IPS-20b (cell line): ENCODE measurements at regions not wholly inside any gene's neighbourhood (a gene's known extent, or its start where the extent isn't known, plus 50 kb on each side); places are given as distances from the start of the nearest gene placed in this dataset.

Source experiments
- H3K27ac ChIP-seq: one replicate; pipeline ENCODE4 v1.5.1; 2013; ENCODE audit warnings: low read length
- H3K27me3 ChIP-seq: 2 replicates; pipeline ENCODE4 v1.6.1; 2013; ENCODE audit warnings: mild to moderate bottlenecking, low read length, inconsistent platforms; ENCODE audit not compliant: insufficient read depth
- H3K36me3 ChIP-seq: 2 replicates; pipeline ENCODE4 v1.6.1; 2013; ENCODE audit warnings: low read depth, mild to moderate bottlenecking, inconsistent platforms, low read length, moderate library complexity; ENCODE audit not compliant: insufficient read depth
- H3K4me1 ChIP-seq: 2 replicates; pipeline ENCODE4 v1.6.1; 2013; ENCODE audit warnings: mild to moderate bottlenecking, control low read depth, inconsistent platforms, low read length, moderate library complexity; ENCODE audit not compliant: insufficient read depth
- H3K4me3 ChIP-seq: 2 replicates; pipeline ENCODE4 v1.5.1; 2013; ENCODE audit warnings: mild to moderate bottlenecking, low read length, inconsistent platforms
- H3K9ac ChIP-seq: 2 replicates; pipeline ENCODE4 v1.6.1; 2013; ENCODE audit warnings: low read depth, mild to moderate bottlenecking, inconsistent platforms, low read length, moderate library complexity
- H3K9me3 ChIP-seq: 2 replicates; pipeline ENCODE4 v1.6.1; 2013; ENCODE audit warnings: mild to moderate bottlenecking, low read depth, low read length, inconsistent platforms; ENCODE audit not compliant: insufficient read depth

DNA sequence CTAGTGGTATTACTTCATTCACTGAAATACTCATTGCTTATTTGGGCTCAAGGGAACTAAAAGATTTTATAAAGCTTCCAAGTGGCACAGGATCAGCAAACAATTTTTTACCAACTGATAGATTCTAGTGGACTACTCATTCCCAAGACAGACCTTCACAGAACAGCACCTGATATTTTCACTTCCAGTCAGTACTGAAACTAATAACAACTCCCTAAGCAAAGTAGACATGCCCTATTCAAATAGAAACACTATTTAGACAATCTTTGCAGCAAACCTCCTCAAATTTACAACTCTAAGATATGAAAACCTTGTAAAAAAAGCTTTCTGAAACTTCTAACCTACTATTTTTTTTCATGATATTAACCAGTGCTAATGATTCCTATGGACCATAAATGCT is 2345.8 kb downstream of the LRRC4C start:
- H3K9me3 ChIP-seq: no peaks in the 10 kb centered on the region
- no peaks in the 10 kb centered on the region for H3K36me3 ChIP-seq
- H3K27ac ChIP-seq: no peak overlapping the region
- no peaks in the 10 kb centered on the region for H3K27me3 ChIP-seq
- H3K4me3 ChIP-seq: no peak overlapping the region
- no peaks in the 10 kb centered on the region for H3K4me1 ChIP-seq
- no peak overlapping the region for H3K9ac ChIP-seq

DNA sequence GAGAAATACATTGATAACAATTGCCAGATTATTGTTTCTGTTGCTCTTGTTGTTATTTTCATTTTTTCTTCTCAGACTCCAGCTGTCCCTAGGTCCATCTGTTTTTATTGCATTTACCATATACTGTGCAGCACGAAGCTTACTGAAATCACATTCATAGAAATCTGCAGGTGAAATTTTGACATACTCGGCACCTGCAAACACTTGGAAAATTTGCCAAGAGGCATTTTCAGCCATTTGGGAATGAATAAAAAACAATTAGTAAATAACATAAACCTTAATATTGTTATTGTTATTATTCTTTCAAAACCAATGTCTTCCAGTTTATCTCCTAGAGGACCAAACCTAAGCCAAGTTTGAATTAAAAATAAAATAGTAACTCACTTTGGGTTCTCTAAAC is 2357.2 kb downstream of the LRRC4C start:
- Histone ChIP-seq H3K9ac (no peak overlapping the region), H3K4me1 (no peaks in the 10 kb centered on the region), H3K27ac (no peak overlapping the region), H3K36me3 (no peaks in the 10 kb centered on the region), H3K4me3 (no peak overlapping the region), H3K9me3 (peaks cover 26% of the 10 kb centered on the region), H3K27me3 (no peaks in the 10 kb centered on the region)

DNA sequence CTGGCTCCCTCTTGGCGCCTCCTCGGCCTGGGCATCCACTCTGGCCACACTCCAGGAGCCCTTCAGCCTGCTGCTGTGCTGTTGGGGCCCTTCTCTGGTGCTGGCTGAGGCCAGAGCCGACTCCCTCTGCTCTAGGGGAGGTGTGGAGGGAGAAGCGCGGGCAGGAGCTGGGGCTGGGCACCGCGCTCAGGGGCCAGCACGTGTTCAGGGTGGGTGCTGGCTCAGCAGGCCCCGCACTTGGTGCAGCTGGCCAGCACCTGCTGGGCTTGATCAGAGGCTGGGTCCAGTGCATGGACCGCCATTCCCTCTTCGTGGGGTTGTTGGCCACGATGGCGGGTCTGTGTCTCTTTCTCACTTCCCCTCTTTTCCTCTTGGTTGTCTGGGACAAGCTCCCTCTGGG is 2381.0 kb downstream of the LRRC4C start:
- Histone ChIP-seq H3K36me3 (no peaks in the 10 kb centered on the region), H3K27ac (no peak overlapping the region), H3K4me3 (no peak overlapping the region), H3K9me3 (no peaks in the 10 kb centered on the region; the same call in 1 of the 2 replicates), H3K4me1 (no peaks in the 10 kb centered on the region), H3K27me3 (no peaks in the 10 kb centered on the region), H3K9ac (no peak overlapping the region)

DNA sequence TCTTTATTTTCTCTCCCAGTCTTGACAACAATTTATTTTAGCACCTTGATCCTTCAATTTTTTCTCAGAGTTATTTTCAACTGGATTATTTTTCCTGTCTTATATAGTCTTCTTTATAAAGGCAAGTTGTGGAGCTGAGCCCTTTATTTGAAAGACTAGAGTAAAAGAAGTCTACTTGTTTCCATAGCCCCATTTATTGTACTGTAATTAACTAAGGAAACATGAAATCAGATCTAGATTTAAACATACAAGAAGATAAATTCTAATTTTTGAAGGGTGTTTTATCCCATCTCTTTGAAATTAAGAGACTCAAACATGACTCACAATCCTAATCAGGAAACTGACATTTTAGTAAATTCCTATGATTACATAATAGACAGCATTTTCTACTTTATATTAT is 2421.8 kb downstream of the LRRC4C start:
- Histone ChIP-seq H3K27me3 (no peaks in the 10 kb centered on the region), H3K36me3 (no peaks in the 10 kb centered on the region), H3K4me1 (no peaks in the 10 kb centered on the region), H3K4me3 (no peak overlapping the region), H3K27ac (no peak overlapping the region), H3K9me3 (no peaks in the 10 kb centered on the region), H3K9ac (no peak overlapping the region)

- H3K27me3 ChIP-seq: no peaks in the 10 kb centered on the region
- H3K9me3 ChIP-seq: no peaks in the 10 kb centered on the region
- no peak overlapping the region for H3K4me3 ChIP-seq
- no peak overlapping the region for H3K9ac ChIP-seq
- H3K27ac ChIP-seq: no peak overlapping the region
- H3K36me3 ChIP-seq: no peaks in the 10 kb centered on the region
- H3K4me1 ChIP-seq: no peaks in the 10 kb centered on the region
These were observed 2423.4 kb downstream of the LRRC4C start for GRCh38 chr11:39036021-39036420.

DNA sequence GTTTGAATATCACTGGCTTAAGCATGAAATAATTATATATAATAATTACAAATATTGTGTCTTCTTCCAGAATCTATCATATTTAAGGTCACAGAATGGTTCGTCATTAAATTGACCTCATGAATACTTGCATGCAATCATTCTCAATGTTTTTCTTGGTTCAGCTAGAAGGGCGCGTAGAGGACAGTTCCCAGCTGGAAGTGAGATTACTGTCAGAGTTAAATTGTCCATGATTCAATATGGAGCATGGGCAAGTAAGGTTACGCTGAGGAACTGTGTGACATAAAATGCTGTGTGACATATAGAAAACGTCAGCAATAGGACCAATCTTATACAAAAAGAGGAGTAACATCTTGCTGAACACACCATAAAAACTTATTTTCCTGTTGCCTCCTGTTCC is 2423.5 kb upstream of the RAG2 start:
- no peak overlapping the region for H3K9ac ChIP-seq

GRCh38 chr11:39011797-39012196 is 2413.8 kb upstream of the RAG2 start:
- Histone ChIP-seq H3K9me3 (peaks cover 8% of the 10 kb centered on the region; the same call in 1 of the 2 replicates), H3K36me3 (no peaks in the 10 kb centered on the region), H3K9ac (no peak overlapping the region), H3K4me1 (no peaks in the 10 kb centered on the region), H3K27me3 (no peaks in the 10 kb centered on the region), H3K4me3 (no peak overlapping the region), H3K27ac (no peak overlapping the region)

More for the DNA sequence above, 2423.5 kb upstream of the RAG2 start:
- Histone ChIP-seq H3K4me1 (no peaks in the 10 kb centered on the region), H3K4me3 (no peak overlapping the region), H3K27ac (no peak overlapping the region), H3K9me3 (no peaks in the 10 kb centered on the region), H3K27me3 (no peaks in the 10 kb centered on the region), H3K36me3 (no peaks in the 10 kb centered on the region)

DNA sequence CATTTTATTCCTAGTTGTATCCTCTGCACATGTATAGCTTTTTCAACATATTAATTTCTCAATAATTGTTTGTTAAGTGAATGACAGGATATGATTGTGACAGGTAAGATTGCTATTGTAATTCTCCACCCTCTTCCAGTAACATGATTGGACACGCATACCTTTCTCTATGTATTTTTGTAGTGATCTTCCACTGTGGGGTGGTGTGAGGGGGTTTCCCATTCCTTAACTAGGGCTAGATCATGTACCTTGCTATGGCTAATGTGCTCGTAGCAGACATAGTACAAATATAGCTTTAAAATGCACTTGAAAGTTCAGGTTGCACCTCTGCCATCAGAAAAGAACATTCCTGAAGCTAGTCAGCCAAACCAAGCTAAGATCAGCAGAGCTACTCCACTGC is 2392.8 kb upstream of the RAG2 start:
- Histone ChIP-seq H3K4me1 (no peaks in the 10 kb centered on the region), H3K4me3 (no peak overlapping the region), H3K36me3 (no peaks in the 10 kb centered on the region), H3K27ac (no peak overlapping the region), H3K9ac (no peak overlapping the region), H3K9me3 (no peaks in the 10 kb centered on the region), H3K27me3 (no peaks in the 10 kb centered on the region)

DNA sequence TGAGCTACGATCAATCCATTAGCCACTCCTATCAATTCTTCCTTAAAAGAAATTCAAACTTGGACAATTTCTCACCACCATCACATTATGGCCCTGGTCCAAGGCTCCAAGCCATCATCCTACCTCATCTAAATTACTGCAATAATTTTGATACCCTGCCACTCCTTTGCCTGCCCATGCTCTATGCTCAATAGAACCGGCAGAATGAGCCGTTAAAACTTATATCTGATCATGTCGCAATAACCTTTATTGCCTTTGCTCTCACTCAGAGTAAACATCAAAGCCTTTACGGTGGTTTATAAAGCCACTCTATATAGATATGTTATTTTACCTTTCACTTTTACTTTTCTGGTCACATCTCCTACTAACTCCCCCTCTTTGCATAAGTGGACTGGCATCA is 2392.1 kb upstream of the RAG2 start:
- H3K9me3 ChIP-seq: no peaks in the 10 kb centered on the region
- no peaks in the 10 kb centered on the region for H3K4me1 ChIP-seq
- no peak overlapping the region for H3K9ac ChIP-seq
- H3K27me3 ChIP-seq: no peaks in the 10 kb centered on the region
- H3K4me3 ChIP-seq: no peak overlapping the region
- no peaks in the 10 kb centered on the region for H3K36me3 ChIP-seq
- H3K27ac ChIP-seq: no peak overlapping the region

DNA sequence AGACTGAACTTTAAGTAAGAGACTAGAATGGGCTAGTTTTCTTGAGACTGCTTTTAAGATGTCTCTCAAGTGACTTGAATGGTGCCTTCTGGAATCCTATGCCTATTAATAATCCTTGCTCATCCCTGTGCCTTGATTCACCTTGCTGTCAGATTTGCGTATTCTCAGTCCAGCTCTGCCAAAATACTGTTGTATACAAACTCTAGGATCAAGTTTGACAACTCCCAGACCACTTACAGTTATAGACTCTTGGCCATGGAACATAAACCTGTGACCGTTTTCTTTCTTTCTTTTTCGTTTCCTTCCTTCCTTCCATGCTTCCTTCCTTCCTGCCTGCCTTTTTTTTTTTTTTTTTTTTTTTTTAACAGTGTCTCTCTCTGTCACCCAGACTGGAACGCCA is 2390.9 kb upstream of the RAG2 start:
- Histone ChIP-seq H3K27me3 (no peaks in the 10 kb centered on the region), H3K27ac (no peak overlapping the region)

DNA sequence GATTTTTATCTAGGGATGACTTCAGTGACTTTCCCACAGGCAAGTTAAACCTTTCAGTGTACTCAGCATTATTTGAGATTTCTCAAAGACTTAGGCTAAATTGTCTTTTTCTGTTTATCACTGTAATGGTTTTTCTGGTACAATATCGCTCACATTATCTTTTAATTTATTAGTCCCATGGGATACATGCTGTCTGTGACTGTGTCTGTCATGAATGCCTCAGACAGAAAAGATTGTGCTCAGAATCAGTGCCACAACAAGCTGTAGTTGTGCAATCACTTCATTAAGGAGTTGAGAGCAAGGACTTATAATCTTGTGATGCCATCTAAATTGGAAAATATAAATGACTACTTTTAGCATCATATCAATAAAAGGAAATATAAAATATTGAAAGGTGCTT is 2374.2 kb upstream of the RAG2 start:
- Histone ChIP-seq H3K27me3 (no peaks in the 10 kb centered on the region), H3K4me1 (no peaks in the 10 kb centered on the region), H3K9me3 (no peaks in the 10 kb centered on the region), H3K27ac (no peak overlapping the region), H3K4me3 (no peak overlapping the region), H3K36me3 (no peaks in the 10 kb centered on the region), H3K9ac (no peak overlapping the region)

More for the DNA sequence above, 2390.9 kb upstream of the RAG2 start:
- H3K4me3 ChIP-seq: no peak overlapping the region
- H3K9me3 ChIP-seq: no peaks in the 10 kb centered on the region; the same call in 1 of the 2 replicates
- no peak overlapping the region for H3K9ac ChIP-seq
- H3K36me3 ChIP-seq: no peaks in the 10 kb centered on the region
- H3K4me1 ChIP-seq: no peaks in the 10 kb centered on the region

DNA sequence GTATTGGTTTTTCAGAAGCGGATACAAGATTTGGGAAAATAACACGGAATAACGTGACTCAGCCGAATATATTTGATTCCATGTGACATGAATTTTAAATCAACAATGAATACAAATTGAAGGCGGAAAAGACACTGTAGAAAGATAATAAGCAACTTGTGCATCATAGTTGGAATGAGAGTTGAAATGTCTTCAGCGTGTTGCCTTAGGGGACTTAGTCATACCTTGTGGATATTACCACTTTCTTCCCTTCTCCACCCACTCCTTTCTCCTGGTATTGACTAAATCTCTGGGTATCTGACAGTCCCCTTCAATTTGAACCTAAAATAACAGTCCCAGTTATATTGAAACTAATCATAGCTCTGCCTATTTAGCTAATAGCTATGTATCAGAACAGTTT is 2373.1 kb upstream of the RAG2 start:
- Histone ChIP-seq H3K27ac (no peak overlapping the region), H3K4me1 (no peaks in the 10 kb centered on the region), H3K36me3 (no peaks in the 10 kb centered on the region), H3K27me3 (no peaks in the 10 kb centered on the region), H3K9me3 (no peaks in the 10 kb centered on the region), H3K9ac (no peak overlapping the region), H3K4me3 (no peak overlapping the region)

DNA sequence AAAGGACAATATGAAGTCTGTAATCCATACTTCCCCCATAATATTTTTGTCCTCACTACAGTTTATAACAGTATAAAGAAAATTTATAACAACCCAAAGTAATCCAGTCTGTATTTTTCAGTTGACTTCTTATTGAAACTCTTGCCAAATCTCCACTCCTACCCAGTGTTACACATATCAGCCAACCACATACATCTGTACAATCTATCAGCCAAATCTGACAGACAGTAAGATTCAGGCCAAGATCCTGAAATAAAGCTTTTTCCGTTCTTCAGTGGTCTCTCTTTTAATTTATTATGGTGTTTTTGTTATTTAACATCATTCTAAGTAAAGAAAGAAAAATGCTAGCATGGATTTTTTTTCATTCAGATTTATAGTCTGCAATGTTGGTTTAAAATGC is 2370.9 kb upstream of the RAG2 start:
- H3K4me3 ChIP-seq: no peak overlapping the region
- H3K27me3 ChIP-seq: no peaks in the 10 kb centered on the region
- H3K36me3 ChIP-seq: no peaks in the 10 kb centered on the region
- H3K27ac ChIP-seq: no peak overlapping the region
- H3K4me1 ChIP-seq: no peaks in the 10 kb centered on the region
- no peak overlapping the region for H3K9ac ChIP-seq
- H3K9me3 ChIP-seq: no peaks in the 10 kb centered on the region
